GM19467 (cell line): ENCODE measurements at regions not wholly inside any gene's neighbourhood (a gene's known extent, or its start where the extent isn't known, plus 50 kb on each side); places are given as distances from the start of the nearest gene placed in this dataset.
"Not testable (repeated sequence)": the region's sequence is repeated elsewhere in the genome, so short reads cannot be mapped to it uniquely, and the experiment has no call there.

ENCODE experiments used
- ATAC-seq: cut with Tn5 transposase; IDR thresholded peaks from one replicate; pipeline ENCODE4 v1.9.1; 2021; ENCODE audit warnings: mild to moderate bottlenecking, moderate library complexity; ENCODE audit not compliant: unreplicated experiment

DNA sequence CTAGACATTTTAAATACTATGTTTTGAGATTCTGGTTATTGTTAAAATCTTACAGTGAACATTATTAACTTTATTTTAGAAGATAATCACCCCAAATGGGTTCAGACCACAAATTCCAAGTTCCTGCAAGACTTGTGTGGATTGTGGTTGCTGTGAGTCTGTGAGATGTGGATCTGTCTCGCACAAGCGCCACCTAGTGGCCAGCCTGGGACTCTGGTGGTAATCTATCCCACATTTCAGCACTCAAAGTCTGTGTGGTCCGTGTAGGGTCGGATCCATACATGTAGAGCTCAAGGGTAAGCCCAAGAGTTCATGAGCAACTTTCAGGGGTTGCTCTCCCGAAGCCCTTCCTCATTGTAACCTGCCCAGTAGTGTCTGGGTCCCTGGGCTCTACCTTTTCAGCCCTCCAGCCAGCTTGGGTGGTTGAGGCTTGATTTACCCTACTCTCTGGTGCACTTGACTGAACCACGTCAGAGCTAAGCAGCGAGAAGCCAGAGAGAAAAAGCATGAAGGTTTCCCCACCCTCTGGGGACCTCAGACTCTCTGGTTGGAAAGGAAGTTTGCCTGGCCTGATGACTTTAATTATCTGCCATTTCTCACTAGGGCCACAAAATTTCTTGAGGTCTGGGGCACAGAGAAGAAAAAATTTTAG lies 129.2 kb downstream of the ARHGAP11B start:
- ATAC-seq, result peak; percentile 75

DNA sequence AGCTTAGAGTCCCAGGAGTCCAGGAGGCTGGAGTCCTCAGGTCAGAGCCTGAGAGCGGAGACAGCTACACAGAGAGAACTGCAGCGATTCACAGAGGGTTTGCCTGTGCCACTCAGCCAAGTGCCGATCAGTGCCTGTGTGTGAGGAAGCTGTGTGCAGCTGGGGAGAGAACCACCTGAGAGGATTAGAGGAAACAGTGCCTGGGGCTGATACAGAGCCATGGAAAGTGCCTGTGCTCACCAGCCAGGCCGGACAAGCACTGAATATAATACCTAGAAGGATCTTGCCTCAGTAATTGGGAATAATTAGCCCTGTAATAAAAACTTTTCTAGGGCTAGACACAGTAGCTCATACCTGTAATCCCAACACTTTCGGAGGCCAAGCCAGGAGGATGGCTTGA lies 134.7 kb downstream of the ARHGAP11B start:
- ATAC-seq, result not testable (repeated sequence)

DNA sequence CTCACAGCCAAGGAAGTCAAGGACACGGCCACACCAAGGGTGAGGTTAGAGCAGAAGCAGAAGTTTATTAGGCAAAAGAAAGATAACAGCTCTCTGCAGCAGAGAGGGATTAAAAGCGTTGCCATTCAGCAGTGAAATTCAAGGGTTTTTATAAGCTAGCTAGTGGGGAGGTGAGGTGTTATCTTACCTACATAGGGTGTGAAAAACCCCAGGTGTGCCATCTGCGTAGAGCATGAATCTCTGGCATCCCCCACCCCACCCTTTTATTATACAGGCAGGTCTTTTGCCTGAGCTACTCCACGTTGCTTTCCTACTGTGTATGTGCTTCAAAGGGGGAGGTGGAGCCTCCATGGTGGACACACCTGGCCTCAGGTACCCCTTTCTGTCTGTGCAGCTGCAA lies 135.4 kb downstream of the ARHGAP11B start:
- ATAC-seq, result not testable (repeated sequence)

GRCh38 chr15:30769390-30770124 lies 134.2 kb upstream of the FAN1 start:
- not testable (repeated sequence) for ATAC-seq

DNA sequence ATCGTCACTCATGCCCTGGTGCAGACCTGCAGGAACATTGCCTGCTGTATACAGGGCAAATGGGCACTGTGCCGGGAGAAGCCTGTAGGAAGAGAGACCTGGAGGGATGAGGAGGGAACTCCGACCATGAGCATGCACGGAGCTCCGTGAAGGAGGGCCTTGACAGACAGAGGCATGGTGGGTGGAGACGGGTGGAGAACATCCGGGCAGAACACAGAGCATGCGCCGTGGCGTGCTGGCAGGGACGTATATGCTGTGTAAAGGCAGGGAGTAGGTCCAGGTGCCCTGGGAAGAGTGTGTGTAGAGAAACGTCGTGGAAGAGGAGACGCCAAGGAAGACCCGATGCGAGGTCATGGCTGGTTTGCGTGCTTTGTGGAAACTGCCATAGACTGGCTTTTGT lies 133.0 kb upstream of the FAN1 start:
- no peak for ATAC-seq

GRCh38 chr15:30783019-30783418 lies 120.7 kb upstream of the FAN1 start:
- no peak for ATAC-seq

GRCh38 chr15:30788595-30788994 lies 115.1 kb upstream of the FAN1 start:
- ATAC-seq, result no peak

DNA sequence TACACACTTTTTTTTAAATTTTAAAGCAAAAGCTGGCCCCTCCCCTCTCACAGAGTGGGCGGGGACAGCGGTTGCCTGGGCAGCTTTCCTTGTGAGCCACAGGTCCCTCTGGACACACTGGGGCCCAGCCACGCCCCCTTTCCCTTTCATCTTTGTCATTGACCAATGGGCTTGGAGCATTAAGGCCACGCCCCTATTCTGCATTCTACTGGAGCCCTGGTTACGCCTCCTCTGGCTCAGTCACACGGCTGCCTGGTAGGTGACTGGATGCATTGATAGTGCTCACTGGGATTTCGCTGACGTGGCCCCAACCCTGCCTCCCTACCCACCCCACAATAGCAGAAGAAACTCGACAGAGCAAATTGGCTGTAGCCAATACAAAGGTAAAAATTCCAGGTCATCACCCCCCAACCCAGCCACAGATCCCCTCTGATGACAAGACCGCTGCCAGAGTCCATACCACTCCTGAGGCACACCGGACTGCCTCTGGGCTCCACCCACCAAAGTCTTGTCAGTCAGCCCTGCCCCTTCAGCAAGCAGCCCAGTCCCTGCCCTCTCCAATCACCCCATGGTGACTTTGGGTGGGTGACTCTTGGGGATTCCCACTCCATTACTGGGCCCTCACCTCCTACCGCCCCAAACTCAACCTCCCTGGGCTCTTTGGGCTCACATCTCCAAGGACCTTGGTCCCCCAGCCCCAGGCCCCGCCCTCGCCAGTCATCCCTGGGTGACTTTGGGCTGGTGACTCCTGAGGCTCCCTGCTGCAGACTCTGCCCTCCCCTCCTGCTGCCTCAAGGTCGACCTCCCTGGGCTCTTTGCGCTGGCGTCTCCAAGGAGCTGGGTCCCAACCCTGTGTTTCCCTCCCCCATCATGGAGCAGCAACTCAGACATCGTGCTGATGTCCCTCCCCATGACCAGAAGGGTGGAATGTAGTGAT lies 112.2 kb upstream of the FAN1 start:
- no peak for ATAC-seq

DNA sequence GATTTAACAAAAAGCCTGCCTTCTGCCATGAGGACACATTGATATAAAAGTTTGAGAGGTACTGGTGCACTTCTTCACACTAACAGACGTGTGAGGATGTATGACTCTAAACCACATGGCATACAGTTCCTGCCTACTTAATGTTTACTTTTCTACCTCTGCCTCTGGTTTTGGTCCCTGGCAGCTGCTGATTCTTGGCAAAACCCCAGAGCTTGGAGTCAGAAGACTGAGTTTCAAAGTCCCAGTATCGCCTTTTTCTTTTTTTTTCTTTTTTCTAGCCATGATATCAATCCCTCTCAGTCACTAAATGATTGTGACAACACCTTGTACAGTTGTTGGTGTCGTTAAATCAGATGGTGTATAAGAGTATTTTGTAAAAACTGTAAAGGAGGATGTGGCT lies 110.9 kb upstream of the FAN1 start:
- not testable (repeated sequence) for ATAC-seq

DNA sequence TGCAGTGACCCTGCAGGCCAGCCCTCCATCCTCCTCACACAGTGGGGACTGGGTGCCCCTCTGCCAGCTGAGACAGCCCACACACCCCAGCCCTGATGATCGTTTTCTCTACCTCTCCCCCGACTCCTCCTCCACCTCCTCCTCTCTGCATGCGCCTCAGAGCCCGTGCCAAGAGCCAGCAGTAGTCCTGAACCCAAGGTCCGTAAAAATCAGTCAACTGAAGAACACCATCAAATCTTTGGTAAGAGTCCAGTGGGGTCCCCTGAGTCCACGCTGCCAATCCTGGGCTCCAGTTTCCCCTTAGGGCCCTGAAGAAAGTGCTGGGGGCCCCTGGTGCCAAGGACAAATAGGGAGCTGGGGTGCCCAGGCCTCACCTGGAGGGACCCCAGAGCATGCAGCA lies 109.3 kb upstream of the FAN1 start:
- no peak for ATAC-seq

GRCh38 chr15:30799565-30799964 lies 104.2 kb upstream of the FAN1 start:
- not testable (repeated sequence) for ATAC-seq

DNA sequence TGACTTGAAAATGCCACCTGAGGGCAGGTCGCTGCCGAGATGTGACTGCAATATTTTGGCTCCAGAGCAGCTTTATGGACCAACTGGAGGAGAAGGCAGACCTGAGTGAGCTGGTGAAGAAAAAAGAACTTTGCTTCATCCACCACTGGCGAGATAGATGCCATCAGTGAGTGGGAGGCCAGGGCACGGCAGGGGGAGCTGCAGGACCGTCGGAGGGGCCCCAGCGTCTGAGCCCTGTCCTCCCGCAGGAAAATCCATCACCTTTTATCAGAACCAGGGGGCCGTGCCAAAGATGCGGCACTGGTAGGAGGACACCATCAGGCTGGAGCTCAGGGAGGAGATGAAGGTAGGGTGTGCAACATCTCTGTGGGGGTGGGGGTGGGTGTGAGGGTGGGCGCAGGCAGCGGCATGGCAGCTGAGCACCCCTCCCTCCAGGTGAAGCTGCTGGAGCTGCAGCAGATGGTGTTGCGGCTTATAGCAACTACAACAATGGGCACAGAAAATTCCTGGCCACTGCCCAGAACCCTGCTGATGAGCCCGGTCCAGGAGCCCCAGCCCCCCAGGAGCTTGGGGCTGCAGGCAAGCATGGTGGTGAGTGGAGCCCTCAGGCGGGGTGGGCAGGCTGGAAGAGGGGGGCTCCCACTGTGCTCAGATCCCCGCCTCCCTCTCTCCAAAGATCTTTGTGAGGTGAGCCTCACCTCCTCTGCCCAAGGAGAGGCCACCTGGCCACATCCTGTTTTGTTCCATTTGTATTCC lies 102.4 kb upstream of the FAN1 start:
- not testable (repeated sequence) for ATAC-seq

GRCh38 chr15:30802001-30802400 lies 101.7 kb upstream of the FAN1 start:
- ATAC-seq, result not testable (repeated sequence)

GRCh38 chr15:30803703-30804102 lies 100.0 kb upstream of the FAN1 start:
- ATAC-seq, result not testable (repeated sequence)

DNA sequence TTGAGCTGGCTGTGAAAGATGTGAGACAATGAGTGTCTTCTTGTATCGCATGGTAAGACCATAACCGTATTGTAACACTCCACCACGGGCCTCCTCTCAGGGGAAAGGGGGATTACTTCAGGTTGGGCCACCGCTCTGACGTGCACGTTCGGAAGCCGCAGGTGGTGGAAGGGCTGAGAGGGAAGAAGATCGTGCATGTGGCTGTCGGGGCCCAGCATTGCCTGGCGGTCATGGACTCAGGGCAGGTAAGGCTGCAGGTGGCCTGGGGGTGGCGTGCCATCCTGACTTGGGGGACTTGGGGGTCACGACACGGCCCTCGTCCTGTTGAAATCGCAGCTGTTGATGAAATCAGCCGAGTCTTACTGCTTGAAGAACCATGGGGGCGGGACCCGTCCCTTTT lies 87.3 kb upstream of the FAN1 start:
- no peak for ATAC-seq

DNA sequence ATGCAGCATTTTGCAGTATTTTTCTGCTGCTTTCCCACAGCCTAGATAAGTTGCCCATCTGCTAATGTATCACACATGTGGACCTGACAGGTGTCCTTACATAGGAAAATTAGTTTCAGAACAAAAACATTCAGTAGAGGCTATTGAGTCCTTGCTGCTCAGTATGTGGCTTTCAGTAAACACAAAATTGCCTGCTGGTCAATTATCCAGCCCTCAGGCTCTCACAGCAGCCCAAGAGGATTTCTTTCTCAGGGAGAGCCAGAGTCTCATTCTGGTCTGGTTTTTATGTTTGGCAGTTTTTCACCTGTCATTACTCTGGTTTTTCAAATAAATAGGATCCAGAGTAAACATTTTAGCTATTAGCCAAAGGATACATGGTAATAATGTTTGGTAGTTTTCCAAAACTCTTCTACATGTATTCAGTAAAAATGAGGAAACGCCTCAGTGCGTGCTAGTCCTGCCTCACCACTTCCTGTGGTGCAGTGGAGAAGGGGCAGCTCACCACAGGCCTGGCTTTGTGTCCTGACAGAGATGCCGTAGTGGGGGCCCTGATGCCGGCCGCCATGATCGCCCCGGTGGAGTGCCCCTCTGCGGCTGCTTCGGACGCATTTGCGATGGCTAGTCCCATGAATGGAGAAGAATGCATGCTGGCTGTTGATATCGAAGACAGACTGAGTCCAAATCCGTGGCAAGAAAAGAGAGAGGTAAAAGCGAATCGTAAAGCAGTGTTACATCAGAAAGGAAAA lies 80.5 kb upstream of the FAN1 start:
- peak; percentile 71 for ATAC-seq

GRCh38 chr15:30824518-30825195 lies 79.1 kb upstream of the FAN1 start:
- ATAC-seq, result no peak

DNA sequence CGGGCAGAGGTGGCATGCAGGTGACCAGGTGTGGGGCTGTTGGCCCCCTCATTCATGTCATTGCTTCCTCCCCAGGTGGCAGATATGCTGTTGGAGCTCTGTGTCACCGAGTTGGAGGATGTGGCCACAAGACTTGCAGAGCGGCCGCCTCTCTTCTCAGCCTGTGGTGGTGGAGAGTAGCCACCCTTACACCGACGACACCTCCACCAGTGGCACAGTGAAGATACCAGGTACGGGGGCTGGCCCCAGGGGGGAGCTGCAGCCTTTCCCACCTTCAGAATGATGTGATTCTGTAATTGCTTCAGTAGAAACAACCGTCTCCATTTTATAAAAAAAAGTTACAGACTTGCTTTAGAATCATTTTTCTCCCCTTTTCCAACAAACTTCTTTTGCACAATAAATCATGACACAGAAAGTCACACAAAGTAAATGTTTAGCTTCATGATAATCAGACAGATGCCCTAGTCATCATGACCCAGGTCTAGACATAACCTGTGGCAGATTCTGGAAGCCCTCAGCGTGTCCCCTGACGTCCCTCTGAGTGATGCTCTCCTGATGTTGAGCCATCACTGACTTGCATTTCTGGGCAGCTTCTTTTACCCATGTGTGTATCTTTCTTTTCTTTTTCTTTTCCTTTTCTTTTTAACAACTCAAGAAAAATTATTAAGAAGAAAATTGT lies 76.0 kb upstream of the FAN1 start:
- ATAC-seq, result no peak

DNA sequence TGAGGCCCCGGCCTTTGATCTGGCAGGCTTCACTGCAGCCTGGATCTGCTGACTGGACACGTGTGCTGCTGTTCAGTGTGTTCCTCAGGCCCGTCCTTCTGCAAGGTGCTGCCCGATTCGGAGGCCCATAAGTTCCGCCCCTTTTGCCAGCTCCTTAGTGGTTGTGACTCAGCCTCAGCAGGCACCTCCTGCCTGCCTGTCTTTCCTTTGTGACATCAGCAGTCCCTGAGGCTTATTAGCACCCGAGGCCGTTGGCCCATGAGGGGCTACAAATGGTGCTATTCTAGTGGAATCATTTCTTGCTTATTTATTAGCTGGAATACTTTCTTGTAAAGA lies 75.4 kb upstream of the FAN1 start:
- not testable (repeated sequence) for ATAC-seq
